Astrocyte (in vitro differentiated cells and primary cell): ENCODE measurements at regions not wholly inside any gene's neighbourhood (a gene's known extent, or its start where the extent isn't known, plus 50 kb on each side); places are given as distances from the start of the nearest gene placed in this dataset.

ENCODE experiments used
- DNase-seq: peaks from one replicate; pipeline ENCODE4 v3.0.0-alpha.2; 2010; ENCODE audit warnings: low read depth
- FAIRE-seq: peaks from 2 replicates; lab custom pipeline; 2011; peaks lifted over from hg19 to GRCh38; lab: Jason Lieb, UNC
- H2AFZ ChIP-seq: 2 replicates; pipeline ENCODE4 v1.6.0; 2012; ENCODE audit warnings: low read depth, low read length, inconsistent platforms
- H3K27ac ChIP-seq: 2 replicates; pipeline ENCODE4 v1.5.1; 2011; ENCODE audit warnings: low read depth, low read length, inconsistent platforms
- H3K27me3 ChIP-seq: 2 replicates; pipeline ENCODE4 v1.6.0; 2011; ENCODE audit warnings: low read length, inconsistent platforms; ENCODE audit not compliant: insufficient read depth
- H3K36me3 ChIP-seq: 2 replicates; pipeline ENCODE4 v1.5.1; 2011; ENCODE audit warnings: low read length, inconsistent platforms; ENCODE audit not compliant: insufficient read depth
- H3K4me1 ChIP-seq: 2 replicates; pipeline ENCODE4 v1.5.1; 2011; ENCODE audit warnings: low read length, inconsistent platforms; ENCODE audit not compliant: insufficient read depth
- H3K4me2 ChIP-seq: 2 replicates; pipeline ENCODE4 v1.6.0; 2012; ENCODE audit warnings: low read length, inconsistent platforms
- H3K4me3 ChIP-seq: 2 replicates; pipeline ENCODE4 v1.5.1; 2011; ENCODE audit warnings: low read depth, mild to moderate bottlenecking, low read length, inconsistent platforms; ENCODE audit not compliant: insufficient read depth
- H3K79me2 ChIP-seq: 2 replicates; pipeline ENCODE4 v1.6.0; 2012; ENCODE audit warnings: mild to moderate bottlenecking, low read length, inconsistent platforms; ENCODE audit not compliant: insufficient read depth
- H3K9ac ChIP-seq: 2 replicates; pipeline ENCODE4 v1.6.0; 2012; ENCODE audit warnings: mild to moderate bottlenecking, low read length, inconsistent platforms
- H3K9me3 ChIP-seq: 2 replicates; pipeline ENCODE4 v1.5.1; 2012; ENCODE audit warnings: low read depth, mild to moderate bottlenecking, low read length, inconsistent platforms; ENCODE audit not compliant: insufficient read depth
- H4K20me1 ChIP-seq: 2 replicates; pipeline ENCODE4 v1.6.0; 2012; ENCODE audit warnings: low read length, inconsistent platforms; ENCODE audit not compliant: insufficient read depth
- H3K27ac Mint-ChIP-seq: one replicate; pipeline ENCODE4 v1.8.0; 2021; ENCODE audit warnings: mild to moderate bottlenecking, mixed read lengths; ENCODE audit not compliant: unreplicated experiment
- H3K27me3 Mint-ChIP-seq: one replicate; pipeline ENCODE4 v1.8.0; 2021; ENCODE audit warnings: low read depth, mixed read lengths; ENCODE audit not compliant: unreplicated experiment
- H3K36me3 Mint-ChIP-seq: one replicate; pipeline ENCODE4 v1.8.0; 2021; ENCODE audit warnings: low read depth, mixed read lengths; ENCODE audit not compliant: unreplicated experiment
- H3K4me1 Mint-ChIP-seq: one replicate; pipeline ENCODE4 v1.8.0; 2021; ENCODE audit warnings: low read depth, mixed read lengths; ENCODE audit not compliant: unreplicated experiment
- H3K4me3 Mint-ChIP-seq: one replicate; pipeline ENCODE4 v1.8.0; 2021; ENCODE audit warnings: mild to moderate bottlenecking, moderate library complexity, mixed read lengths; ENCODE audit not compliant: unreplicated experiment
- H3K9me3 Mint-ChIP-seq: one replicate; pipeline ENCODE4 v1.8.0; 2021; ENCODE audit warnings: mild to moderate bottlenecking, mixed read lengths; ENCODE audit not compliant: unreplicated experiment
- CTCF ChIP-seq: IDR thresholded peaks from 2 replicates; pipeline ENCODE4 v1.5.1; 2011; ENCODE audit warnings: low read depth, mild to moderate bottlenecking, inconsistent platforms, low read length, moderate library complexity; ENCODE audit not compliant: insufficient read depth
- EZH2 ChIP-seq: IDR thresholded peaks from 2 replicates; pipeline ENCODE4 v1.6.1; 2012; ENCODE audit warnings: mild to moderate bottlenecking, low read length, inconsistent platforms; ENCODE audit not compliant: insufficient read depth

- H3K4me1 Mint-ChIP-seq, result peaks cover 5% of the 10 kb centered on the region
- Histone ChIP-seq H3K27ac (no peak overlapping the region), H2AFZ (no peak overlapping the region), H3K4me3 (no peak overlapping the region), H3K4me1 (no peaks in the 10 kb centered on the region), H3K79me2 (no peaks in the 10 kb centered on the region), H3K9ac (no peak overlapping the region), H3K36me3 (no peaks in the 10 kb centered on the region), H3K4me2 (no peak overlapping the region), H3K27me3 (peaks cover 2% of the 10 kb centered on the region), H3K9me3 (no peaks in the 10 kb centered on the region), H4K20me1 (no peaks in the 10 kb centered on the region)
- H3K9me3 Mint-ChIP-seq, result peaks cover 1% of the 10 kb centered on the region
- H3K27ac Mint-ChIP-seq, result no peak overlapping the region
- peaks cover 2% of the 10 kb centered on the region for H3K36me3 Mint-ChIP-seq
- no peak for DNase-seq
- no peak for FAIRE-seq
- peaks cover 24% of the 10 kb centered on the region for H3K27me3 Mint-ChIP-seq
- TF ChIP-seq EZH2, result no peak
- TF ChIP-seq CTCF, result no peak
- H3K4me3 Mint-ChIP-seq, result no peak overlapping the region
Observed at GRCh38 chr2:236940916-236941520, 144.7 kb upstream of the COPS8 start.

- Histone ChIP-seq H3K4me3 (no peak overlapping the region), H2AFZ (no peak overlapping the region), H3K9ac (no peak overlapping the region), H3K4me1 (no peaks in the 10 kb centered on the region), H3K36me3 (no peaks in the 10 kb centered on the region), H3K27me3 (peaks cover 2% of the 10 kb centered on the region), H3K79me2 (no peaks in the 10 kb centered on the region), H4K20me1 (no peaks in the 10 kb centered on the region), H3K27ac (no peak overlapping the region), H3K9me3 (no peaks in the 10 kb centered on the region), H3K4me2 (no peak overlapping the region)
- no peak for TF ChIP-seq CTCF
- TF ChIP-seq EZH2, result no peak
- Mint-ChIP-seq H3K27ac (no peak overlapping the region), H3K4me3 (no peak overlapping the region), H3K4me1 (peaks cover 5% of the 10 kb centered on the region), H3K27me3 (peaks cover 27% of the 10 kb centered on the region), H3K9me3 (peaks cover 1% of the 10 kb centered on the region), H3K36me3 (peaks cover 2% of the 10 kb centered on the region)
- FAIRE-seq, result no peak
- no peak for DNase-seq
Observed at GRCh38 chr2:236941551-236941950, 144.1 kb upstream of the COPS8 start.

DNA sequence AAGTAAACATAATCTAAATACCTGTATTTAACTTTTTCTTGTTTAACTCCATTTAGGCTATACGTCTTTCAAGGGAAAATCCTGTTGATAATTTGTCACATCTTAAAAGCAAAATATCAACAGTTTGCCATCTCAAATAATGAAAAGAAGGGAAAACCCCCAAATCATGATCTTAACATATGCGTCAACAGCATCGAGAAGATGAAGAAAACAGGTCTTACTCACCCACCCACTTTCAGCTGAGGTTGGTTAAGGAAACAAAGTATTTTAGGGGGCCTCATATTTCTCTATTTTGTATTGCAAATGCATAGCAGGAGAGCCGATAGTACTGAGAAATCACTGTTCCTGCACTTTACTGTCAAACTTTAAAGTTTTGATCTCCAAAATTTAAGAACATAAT is 143.1 kb upstream of the COPS8 start:
- DNase-seq (no peak), FAIRE-seq (no peak)
- Histone ChIP-seq H3K9ac (no peak overlapping the region), H3K79me2 (no peaks in the 10 kb centered on the region), H3K27me3 (peaks cover 2% of the 10 kb centered on the region), H3K4me2 (no peak overlapping the region), H3K4me1 (no peaks in the 10 kb centered on the region), H3K36me3 (no peaks in the 10 kb centered on the region), H4K20me1 (no peaks in the 10 kb centered on the region), H3K4me3 (no peak overlapping the region), H3K9me3 (no peaks in the 10 kb centered on the region), H2AFZ (no peak overlapping the region), H3K27ac (no peak overlapping the region)
- peaks cover 1% of the 10 kb centered on the region for H3K9me3 Mint-ChIP-seq
- no peak overlapping the region for H3K27ac Mint-ChIP-seq
- TF ChIP-seq CTCF, result no peak
- no peak for TF ChIP-seq EZH2
- H3K36me3 Mint-ChIP-seq, result peaks cover 2% of the 10 kb centered on the region
- peaks cover 5% of the 10 kb centered on the region for H3K4me1 Mint-ChIP-seq
- H3K4me3 Mint-ChIP-seq, result no peak overlapping the region
- H3K27me3 Mint-ChIP-seq, result peaks cover 21% of the 10 kb centered on the region
